GM18867 (cell line): ENCODE measurements at regions not wholly inside any gene's neighbourhood (a gene's known extent, or its start where the extent isn't known, plus 50 kb on each side); places are given as distances from the start of the nearest gene placed in this dataset.
"Not testable (repeated sequence)": the region's sequence is repeated elsewhere in the genome, so short reads cannot be mapped to it uniquely, and the experiment has no call there.

Source experiments
- ATAC-seq: cut with Tn5 transposase; IDR thresholded peaks from one replicate; pipeline ENCODE4 v1.9.1; 2021; ENCODE audit warnings: mild to moderate bottlenecking, moderate library complexity; ENCODE audit not compliant: unreplicated experiment

DNA sequence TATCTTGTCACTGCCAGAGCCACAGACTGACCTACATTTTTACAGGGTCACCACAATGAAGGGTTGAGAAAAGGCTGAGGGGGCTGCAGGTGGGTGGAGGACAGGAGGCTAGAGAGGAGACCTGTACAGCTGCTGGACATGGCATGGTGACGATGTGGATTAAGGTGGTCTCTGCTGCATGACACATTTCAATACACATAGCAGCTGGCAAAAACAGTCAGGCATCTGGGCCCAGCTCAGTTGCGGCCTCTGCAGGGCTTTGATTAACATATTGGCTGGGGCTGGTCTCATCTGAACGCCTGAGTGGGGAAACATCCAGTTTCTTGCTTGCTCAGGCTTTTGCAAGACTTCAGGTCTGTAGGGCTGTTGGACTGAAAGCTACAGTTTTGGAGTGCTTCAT lies 265.4 kb upstream of the FOXF1 start:
- no peak for ATAC-seq

GRCh38 chr16:86245351-86245750 lies 265.0 kb upstream of the FOXF1 start:
- no peak for ATAC-seq

- no peak for ATAC-seq
Observed at GRCh38 chr16:86245895-86246294, 264.4 kb upstream of the FOXF1 start.

DNA sequence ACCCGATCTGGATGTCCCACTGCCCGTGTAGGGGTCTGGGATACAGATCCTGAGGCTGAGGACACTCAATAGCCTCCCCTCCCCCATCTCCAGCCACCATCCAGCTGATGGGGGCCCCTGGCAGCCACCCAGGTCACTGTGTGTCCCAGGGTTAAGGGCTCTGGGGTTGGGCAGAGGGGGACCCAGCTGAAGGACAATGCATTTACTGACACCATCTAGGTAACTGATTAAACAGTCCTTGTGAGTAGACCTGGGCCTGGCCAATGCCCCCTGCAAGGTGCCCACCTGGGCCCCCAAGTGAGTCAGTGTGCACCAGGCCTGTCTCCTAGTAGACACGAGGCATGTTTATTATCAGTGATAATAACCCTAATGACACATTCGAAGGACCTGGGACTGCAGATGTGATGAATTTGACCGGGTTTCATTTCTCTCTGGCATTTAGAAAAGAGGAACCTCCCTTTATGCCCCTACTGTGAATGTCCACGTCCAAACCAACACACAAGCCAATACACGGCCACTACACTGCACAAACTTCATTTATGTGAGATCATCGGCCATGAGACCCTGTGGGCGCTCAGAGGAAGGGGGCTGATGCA lies 261.9 kb upstream of the FOXF1 start:
- no peak for ATAC-seq

DNA sequence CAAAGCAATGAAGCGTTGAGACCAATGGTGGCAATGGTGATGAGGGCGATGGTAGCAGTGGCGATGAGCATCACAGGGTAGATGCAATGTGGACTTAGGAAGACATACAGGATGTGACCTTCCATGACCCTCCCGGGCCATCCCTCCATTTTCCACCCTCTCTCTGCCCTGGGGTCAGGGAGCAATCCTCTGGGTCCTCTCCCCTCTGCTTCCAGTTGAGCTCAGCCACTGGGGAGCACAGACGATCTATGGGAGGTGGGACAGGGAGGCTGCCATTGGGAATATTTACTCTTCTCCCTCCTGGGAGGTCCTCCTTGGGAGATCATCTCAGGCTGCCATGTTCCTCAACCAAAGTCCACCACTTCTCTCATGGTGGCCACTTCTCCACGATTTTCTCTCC lies 260.7 kb upstream of the FOXF1 start:
- no peak for ATAC-seq

DNA sequence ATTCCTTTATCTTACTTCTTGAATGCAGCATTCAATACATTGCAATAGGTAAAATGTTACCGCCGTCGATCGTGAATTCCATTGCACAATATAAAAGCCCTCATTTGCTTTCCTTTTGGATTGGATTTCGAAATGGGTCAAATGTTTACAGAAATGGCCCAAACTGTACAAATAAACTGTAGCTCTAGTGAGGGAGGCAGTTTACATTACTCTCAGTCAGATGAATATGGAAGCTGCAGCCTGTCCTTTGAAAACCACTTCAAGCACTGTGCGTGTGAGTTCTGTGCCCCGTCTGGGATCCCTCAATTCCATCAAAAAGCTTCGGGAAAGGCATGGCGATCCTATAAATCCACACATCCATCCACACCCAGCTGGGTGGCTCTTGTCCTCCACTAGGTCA lies 258.6 kb upstream of the FOXF1 start:
- ATAC-seq = no peak

DNA sequence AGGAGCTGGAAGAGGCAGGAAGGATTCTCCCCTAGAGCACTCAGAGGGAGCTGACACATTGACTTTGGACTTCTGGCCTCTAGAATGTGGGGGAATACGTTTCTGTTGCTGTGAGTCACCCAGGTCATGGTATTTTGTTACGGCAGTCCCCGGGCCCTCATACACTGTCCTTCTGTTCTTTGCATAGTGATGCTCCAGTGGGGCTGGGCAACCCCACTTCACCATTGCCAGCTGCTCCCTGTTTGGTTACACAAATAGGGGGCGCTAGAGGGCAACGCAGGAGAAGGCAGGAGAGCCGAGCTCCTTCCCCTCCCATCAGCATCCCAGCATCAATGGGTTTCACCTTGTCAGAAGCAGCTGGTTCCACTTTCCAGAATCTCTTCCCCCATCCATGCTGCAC lies 257.7 kb upstream of the FOXF1 start:
- ATAC-seq = no peak

DNA sequence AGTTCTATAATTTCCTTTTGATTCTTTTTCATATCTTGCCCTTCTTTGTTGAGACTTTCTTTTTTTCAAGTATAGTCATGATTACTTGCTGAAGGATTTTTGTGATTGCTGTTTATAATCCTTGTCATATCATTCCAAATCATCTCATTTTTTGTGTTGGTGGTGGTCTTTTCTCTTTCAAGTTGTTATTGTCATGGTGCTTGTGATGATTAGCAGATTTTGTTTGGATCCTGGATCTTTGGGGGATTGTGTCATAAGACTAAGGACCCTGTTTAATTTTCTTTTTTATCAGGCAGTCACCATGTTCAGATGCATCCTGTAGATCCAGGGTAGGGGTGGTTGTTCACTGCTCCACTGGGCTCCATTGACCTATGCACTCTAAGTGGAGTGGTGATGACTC lies 254.4 kb upstream of the FOXF1 start:
- ATAC-seq = no peak

GRCh38 chr16:86256995-86257394 lies 253.3 kb upstream of the FOXF1 start:
- no peak for ATAC-seq

DNA sequence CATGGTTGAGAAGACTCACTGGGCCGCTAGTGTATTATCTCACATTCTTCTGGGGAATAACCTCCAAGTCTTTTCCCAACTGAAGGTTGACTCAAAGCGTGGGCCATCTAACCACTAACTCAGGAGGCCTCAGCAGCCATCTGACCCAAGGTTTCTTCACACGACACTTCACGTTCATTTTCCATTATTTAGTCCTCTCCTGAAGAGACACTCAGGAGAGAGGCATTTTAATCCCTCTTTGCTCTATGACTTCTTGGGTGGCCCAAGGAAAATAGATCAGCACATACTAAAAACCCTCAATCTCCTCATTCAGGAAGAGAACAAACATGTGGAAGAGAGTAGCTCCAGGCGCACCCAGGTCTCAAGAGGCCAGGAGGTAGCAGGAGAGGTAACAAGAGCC lies 252.8 kb upstream of the FOXF1 start:
- ATAC-seq = no peak

GRCh38 chr16:86258713-86259112 lies 251.6 kb upstream of the FOXF1 start:
- no peak for ATAC-seq

GRCh38 chr16:86259499-86259898 lies 250.8 kb upstream of the FOXF1 start:
- no peak for ATAC-seq

DNA sequence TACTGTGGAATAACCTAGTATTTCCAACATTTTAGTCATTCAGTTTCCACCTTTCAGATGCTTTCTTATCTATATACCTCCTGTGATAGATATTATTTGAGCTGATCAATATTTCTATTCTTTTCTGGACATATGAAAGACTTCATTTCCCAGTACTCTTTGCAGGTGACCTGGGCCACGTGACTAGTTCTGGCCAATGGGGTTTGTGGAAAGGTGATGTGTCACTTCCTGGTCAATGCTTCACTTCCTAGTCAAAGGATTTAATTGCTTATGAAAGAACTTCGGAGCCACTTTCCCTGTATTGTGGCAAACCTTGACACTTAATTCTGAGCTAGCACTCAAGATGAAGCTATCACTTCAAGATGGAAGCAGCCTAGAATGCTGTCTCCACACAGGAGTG lies 248.9 kb upstream of the FOXF1 start:
- no peak for ATAC-seq

GRCh38 chr16:86267657-86268056 lies 242.7 kb upstream of the FOXF1 start:
- not testable (repeated sequence) for ATAC-seq

- no peak for ATAC-seq
Observed at GRCh38 chr16:86270696-86271095, 239.6 kb upstream of the FOXF1 start.

DNA sequence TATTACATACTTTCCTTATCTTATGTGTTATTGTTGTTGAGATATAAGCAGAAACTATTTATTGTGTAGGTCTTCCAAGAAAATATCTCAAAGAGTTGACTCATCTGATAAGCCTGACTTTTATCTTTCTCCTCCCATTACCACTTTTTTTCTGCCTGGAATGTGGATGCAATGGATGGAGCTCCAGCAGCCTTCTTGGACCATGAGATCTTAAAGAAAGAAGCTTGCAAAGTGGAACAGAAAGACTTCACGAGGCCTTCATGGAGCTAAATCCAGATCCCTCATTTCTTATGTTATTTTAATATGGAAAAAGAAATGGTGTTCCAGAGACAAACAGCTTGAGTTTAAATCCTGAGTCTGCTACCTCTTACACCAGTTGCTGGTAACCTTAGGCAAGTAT lies 237.6 kb upstream of the FOXF1 start:
- no peak for ATAC-seq

GRCh38 chr16:86277221-86277620 lies 233.1 kb upstream of the FOXF1 start:
- no peak for ATAC-seq

GRCh38 chr16:86277859-86278258 lies 232.5 kb upstream of the FOXF1 start:
- not testable (repeated sequence) for ATAC-seq

DNA sequence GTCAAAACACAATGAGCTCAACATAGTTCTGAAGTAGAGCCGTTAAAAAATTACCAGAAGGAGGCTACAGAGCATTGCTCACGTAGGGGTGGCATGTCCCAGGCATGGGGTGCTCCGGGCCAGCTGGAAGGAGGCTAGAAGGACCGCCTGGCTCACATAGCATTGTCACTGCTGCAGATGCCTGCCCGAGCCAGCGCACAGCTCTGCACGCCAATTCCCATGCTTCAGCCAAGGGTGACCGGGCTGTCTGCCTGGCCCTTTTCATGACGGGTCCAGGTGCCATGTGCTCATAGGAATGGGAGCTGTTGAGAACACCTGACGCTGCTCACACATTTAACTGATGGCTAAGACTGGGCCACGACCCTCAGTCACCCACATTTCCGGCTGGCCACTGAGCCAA lies 228.9 kb upstream of the FOXF1 start:
- ATAC-seq = no peak

DNA sequence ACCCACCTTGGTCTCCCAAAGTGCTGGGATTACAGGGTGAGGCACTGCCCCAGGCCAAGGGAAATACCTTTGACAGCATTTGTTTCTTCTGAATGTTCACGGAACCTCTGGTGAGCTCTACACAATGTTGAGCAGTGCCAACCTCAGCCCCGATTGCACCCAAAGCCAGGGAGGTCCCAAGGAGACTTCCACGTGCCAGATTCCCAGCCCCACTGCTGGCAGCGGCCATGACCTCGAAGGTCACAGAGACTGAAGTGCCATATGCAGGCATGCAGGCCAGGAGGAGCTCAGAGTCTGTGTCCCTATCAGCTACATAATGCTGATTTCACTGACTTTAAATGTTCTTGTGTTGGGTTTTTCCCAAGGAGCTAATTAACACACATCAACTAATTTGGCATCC lies 226.4 kb upstream of the FOXF1 start:
- ATAC-seq = no peak

DNA sequence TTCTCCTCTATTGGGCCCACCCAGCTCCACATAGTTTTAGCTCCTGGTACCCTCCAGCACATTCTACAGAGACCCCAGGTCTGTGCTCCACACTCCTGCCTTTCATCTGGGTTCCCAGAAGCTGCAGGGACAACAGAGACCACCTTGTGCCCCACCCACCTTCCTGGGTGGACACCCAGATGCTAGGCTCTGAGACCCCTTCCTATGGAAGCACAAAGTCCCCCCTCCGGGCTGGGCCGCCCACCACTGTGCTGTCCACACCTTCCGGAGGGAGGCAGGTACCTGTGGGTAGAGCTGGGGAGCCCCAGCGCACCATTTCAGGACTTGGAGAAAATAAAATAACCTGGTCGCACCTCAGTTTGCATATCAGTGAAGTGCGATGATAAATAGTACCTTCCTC lies 224.9 kb upstream of the FOXF1 start:
- no peak for ATAC-seq

GRCh38 chr16:86285938-86286921 lies 224.1 kb upstream of the FOXF1 start:
- no peak for ATAC-seq
